ENCODE measurements at regions not wholly inside any gene's neighbourhood (a gene's known extent, or its start where the extent isn't known, plus 50 kb on each side); places are given as distances from the start of the nearest gene placed in this dataset.

DNA sequence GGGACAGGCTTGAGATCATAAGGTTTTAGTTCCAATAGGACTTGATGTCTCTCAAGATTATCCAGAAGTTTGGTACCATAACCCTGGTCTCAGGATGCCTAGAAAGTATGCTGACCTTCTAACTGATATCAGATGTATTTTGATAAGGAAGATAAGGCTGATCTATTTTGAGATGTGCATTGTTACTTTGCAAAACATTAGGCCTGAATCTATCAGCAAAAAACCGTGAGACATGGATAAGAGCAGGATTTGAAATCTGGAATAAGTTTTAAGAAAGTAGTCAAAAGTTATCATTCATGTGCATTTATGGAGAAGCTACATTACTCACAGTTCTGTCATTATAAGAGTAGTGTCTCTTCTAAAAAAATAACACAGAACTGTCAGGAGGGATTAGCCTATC is 467.1 kb upstream of the HS3ST1 start:
- no peak for DNase-seq
- Histone ChIP-seq H3K9ac (ENCODE audit: low read length) (no peak overlapping the region), H3K9me2 (replicated peaks; ENCODE audit: insufficient read depth, low read length) (no peaks in the 10 kb centered on the region), H3K27me3 (replicated peaks; ENCODE audit: insufficient read depth, low read length) (no peaks in the 10 kb centered on the region), H3K4me3 (ENCODE audit: low read length) (no peak overlapping the region), H3K79me2 (ENCODE audit: low read length) (no peaks in the 10 kb centered on the region), H3K9me3 (replicated peaks; ENCODE audit: insufficient read depth, low read length) (no peaks in the 10 kb centered on the region), H3K36me3 (replicated peaks; ENCODE audit: insufficient read depth, low read length) (no peaks in the 10 kb centered on the region), H4K20me1 (ENCODE audit: insufficient read depth, low read length) (no peaks in the 10 kb centered on the region), H3K4me1 (ENCODE audit: low read length) (no peaks in the 10 kb centered on the region), H3K27ac (ENCODE audit: low read length) (no peak overlapping the region), H3K4me2 (ENCODE audit: low read depth, low read length) (no peak overlapping the region), H3F3A (ENCODE audit: insufficient read depth, low read length) (no peaks in the 10 kb centered on the region), H2AFZ (ENCODE audit: low read length) (no peak overlapping the region)
- TF ChIP-seq EZH2phosphoT487 (IDR thresholded peaks at IDR 0.05; ENCODE audit: low read length) (no peak), EZH2 (optimal IDR thresholded peaks at IDR 0.05; ENCODE audit: low read depth, low read length) (no peak)
- TF ChIP-seq, protein P1, sequence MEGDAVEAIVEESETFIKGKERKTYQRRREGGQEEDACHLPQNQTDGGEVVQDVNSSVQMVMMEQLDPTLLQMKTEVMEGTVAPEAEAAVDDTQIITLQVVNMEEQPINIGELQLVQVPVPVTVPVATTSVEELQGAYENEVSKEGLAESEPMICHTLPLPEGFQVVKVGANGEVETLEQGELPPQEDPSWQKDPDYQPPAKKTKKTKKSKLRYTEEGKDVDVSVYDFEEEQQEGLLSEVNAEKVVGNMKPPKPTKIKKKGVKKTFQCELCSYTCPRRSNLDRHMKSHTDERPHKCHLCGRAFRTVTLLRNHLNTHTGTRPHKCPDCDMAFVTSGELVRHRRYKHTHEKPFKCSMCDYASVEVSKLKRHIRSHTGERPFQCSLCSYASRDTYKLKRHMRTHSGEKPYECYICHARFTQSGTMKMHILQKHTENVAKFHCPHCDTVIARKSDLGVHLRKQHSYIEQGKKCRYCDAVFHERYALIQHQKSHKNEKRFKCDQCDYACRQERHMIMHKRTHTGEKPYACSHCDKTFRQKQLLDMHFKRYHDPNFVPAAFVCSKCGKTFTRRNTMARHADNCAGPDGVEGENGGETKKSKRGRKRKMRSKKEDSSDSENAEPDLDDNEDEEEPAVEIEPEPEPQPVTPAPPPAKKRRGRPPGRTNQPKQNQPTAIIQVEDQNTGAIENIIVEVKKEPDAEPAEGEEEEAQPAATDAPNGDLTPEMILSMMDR (IDR thresholded peaks at IDR 0.05; ENCODE audit: low read length): no peak

DNA sequence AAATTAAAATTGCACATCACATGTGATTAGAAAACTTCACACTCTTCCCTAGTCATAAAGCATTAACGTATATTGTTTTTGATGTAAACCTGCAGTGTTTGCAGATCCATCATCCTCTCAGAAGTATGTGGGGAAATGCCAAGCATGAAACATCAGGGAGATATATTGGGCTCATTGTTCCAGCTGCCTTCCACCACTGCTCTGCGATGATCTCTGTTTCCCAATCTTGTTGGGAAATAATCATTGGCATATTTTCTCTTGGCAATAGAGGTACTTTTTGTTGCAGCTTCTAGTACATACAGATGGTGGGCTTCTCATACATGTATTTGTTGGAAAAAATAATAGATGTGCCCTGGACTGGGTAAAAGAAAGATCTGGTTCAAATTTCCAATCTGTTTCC is 466.3 kb upstream of the HS3ST1 start:
- H3K27ac ChIP-seq (ENCODE audit: low read length): no peak overlapping the region
- no peak overlapping the region for H3K4me3 ChIP-seq (ENCODE audit: low read length)
- no peaks in the 10 kb centered on the region for H3K9me2 ChIP-seq (replicated peaks; ENCODE audit: insufficient read depth, low read length)
- H2AFZ ChIP-seq (ENCODE audit: low read length): no peak overlapping the region
- no peaks in the 10 kb centered on the region for H4K20me1 ChIP-seq (ENCODE audit: insufficient read depth, low read length)
- H3K9me3 ChIP-seq (replicated peaks; ENCODE audit: insufficient read depth, low read length): no peaks in the 10 kb centered on the region
- H3K27me3 ChIP-seq (replicated peaks; ENCODE audit: insufficient read depth, low read length): no peaks in the 10 kb centered on the region
- TF ChIP-seq EZH2phosphoT487 (IDR thresholded peaks at IDR 0.05; ENCODE audit: low read length) (no peak), EZH2 (optimal IDR thresholded peaks at IDR 0.05; ENCODE audit: low read depth, low read length) (no peak)
- TF ChIP-seq, protein P1 (IDR thresholded peaks at IDR 0.05; ENCODE audit: low read length): no peak
- H3K4me2 ChIP-seq (ENCODE audit: low read depth, low read length): no peak overlapping the region
- H3F3A ChIP-seq (ENCODE audit: insufficient read depth, low read length): no peaks in the 10 kb centered on the region
- no peaks in the 10 kb centered on the region for H3K4me1 ChIP-seq (ENCODE audit: low read length)
- no peak for DNase-seq
- H3K36me3 ChIP-seq (replicated peaks; ENCODE audit: insufficient read depth, low read length): no peaks in the 10 kb centered on the region
- no peaks in the 10 kb centered on the region for H3K79me2 ChIP-seq (ENCODE audit: low read length)
- H3K9ac ChIP-seq (ENCODE audit: low read length): no peak overlapping the region

DNA sequence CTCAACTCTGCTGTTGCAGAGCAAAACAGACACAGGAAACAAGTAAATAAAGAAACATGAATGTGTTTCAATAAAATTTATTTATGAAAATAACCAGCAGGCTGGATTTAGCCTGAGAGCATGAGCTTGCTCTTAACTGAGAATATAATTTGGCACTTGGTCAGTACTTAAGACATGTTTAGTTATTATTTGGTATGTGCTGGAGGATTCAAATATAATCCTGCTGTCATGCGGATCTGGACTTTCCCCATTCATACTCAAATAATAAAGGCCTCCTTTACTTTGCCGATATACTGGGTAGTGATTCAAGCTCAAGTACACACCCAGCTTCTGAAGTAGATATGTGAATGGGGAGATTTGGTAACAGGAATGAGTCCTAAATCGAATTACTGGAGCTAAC is 465.5 kb upstream of the HS3ST1 start:
- Histone ChIP-seq H3K27ac (ENCODE audit: low read length) (no peak overlapping the region), H3K4me2 (ENCODE audit: low read depth, low read length) (no peak overlapping the region), H3K9me3 (replicated peaks; ENCODE audit: insufficient read depth, low read length) (no peaks in the 10 kb centered on the region), H3K36me3 (replicated peaks; ENCODE audit: insufficient read depth, low read length) (no peaks in the 10 kb centered on the region), H3K79me2 (ENCODE audit: low read length) (no peaks in the 10 kb centered on the region), H4K20me1 (ENCODE audit: insufficient read depth, low read length) (no peaks in the 10 kb centered on the region), H3K27me3 (replicated peaks; ENCODE audit: insufficient read depth, low read length) (no peaks in the 10 kb centered on the region), H2AFZ (ENCODE audit: low read length) (no peak overlapping the region), H3K9ac (ENCODE audit: low read length) (no peak overlapping the region), H3K9me2 (replicated peaks; ENCODE audit: insufficient read depth, low read length) (no peaks in the 10 kb centered on the region), H3K4me3 (ENCODE audit: low read length) (no peak overlapping the region), H3K4me1 (ENCODE audit: low read length) (no peaks in the 10 kb centered on the region), H3F3A (ENCODE audit: insufficient read depth, low read length) (no peaks in the 10 kb centered on the region)
- TF ChIP-seq EZH2phosphoT487 (IDR thresholded peaks at IDR 0.05; ENCODE audit: low read length) (no peak), EZH2 (optimal IDR thresholded peaks at IDR 0.05; ENCODE audit: low read depth, low read length) (no peak)
- TF ChIP-seq, protein P1 (IDR thresholded peaks at IDR 0.05; ENCODE audit: low read length): no peak
- DNase-seq: no peak
